A549 (cell line): ENCODE measurements at regions not wholly inside any gene's neighbourhood (a gene's known extent, or its start where the extent isn't known, plus 50 kb on each side); places are given as distances from the start of the nearest gene placed in this dataset.

Experiments used
- ATAC-seq, 2 experiments: fragments of 200-7000 bp in 1 of 2; fragments of >200 bp in 1 of 2; cut with Nextera tagmentation in 1 of 2; cut with Tn5 transposase in 1 of 2; 3 replicates each; pipeline versions ENCODE4 v1.8.0 to v1.9.1; 2018 to 2020; ENCODE audit warnings: mild to moderate bottlenecking in 1 of 2, moderate library complexity in 1 of 2
- CTCF ChIA-PET: fragments of 300-600 bp; sonication (Branson Sonifier 250); formaldehyde crosslinking; extraction: SDS; loops from one replicate; lab custom pipeline; 2021; ENCODE audit warnings: antibody characterized with exemption, inconsistent platforms; lab: Yijun Ruan, JAX
- POLR2A ChIA-PET: fragments of 350-600 bp; formaldehyde crosslinking; extraction: SDS; loops from one replicate; lab custom pipeline; 2021; ENCODE audit warnings: antibody characterized with exemption, inconsistent platforms; lab: Yijun Ruan, JAX
- DNase-seq, 2 experiments: peaks; one replicate each; pipeline versions ENCODE4 v3.0.0 to v3.0.0-alpha.2; 2011 to 2016; ENCODE audit warnings: low read depth in 1 of 2, low spot score in 1 of 2
- FAIRE-seq: peaks from 2 replicates; lab custom pipeline; 2011; peaks lifted over from hg19 to GRCh38; lab: Jason Lieb, UNC
- H3K27ac ChIP-seq, 2 experiments: fragments of >200 bp; sonication (Bioruptor Twin); formaldehyde crosslinking; 3 replicates each; pipeline ENCODE4 v1.5.1; 2016 to 2017
- H3K4me1 ChIP-seq: fragments of >200 bp; sonication (Bioruptor Twin); formaldehyde crosslinking; 3 replicates; pipeline ENCODE4 v1.6.1; 2016
- H3K4me2 ChIP-seq: fragments of >200 bp; sonication (Bioruptor Twin); formaldehyde crosslinking; 3 replicates; pipeline ENCODE4 v1.6.1; 2016
- H3K4me3 ChIP-seq: fragments of >200 bp; sonication (Bioruptor Twin); formaldehyde crosslinking; 3 replicates; pipeline ENCODE4 v1.5.1; 2016
- H3K9me3 ChIP-seq: fragments of >200 bp; sonication (Bioruptor Twin); formaldehyde crosslinking; 3 replicates; pipeline ENCODE4 v1.6.1; 2016
- EHF ChIP-seq: fragments of 250-450 bp; sonication (Bioruptor Pico); IDR thresholded peaks from 2 replicates; pipeline ENCODE4 v1.5.0; 2020; ENCODE audit warnings: mild to moderate bottlenecking
- EP300 ChIP-seq, 2 experiments: fragments of >200 bp; sonication (Bioruptor Twin); formaldehyde crosslinking; IDR thresholded peaks; 2 replicates in 1 of 2; 3 replicates in 1 of 2; pipeline ENCODE4 v1.6.1; 2016 to 2017
- FOSB ChIP-seq: fragments of 250-450 bp; sonication (Bioruptor Pico); IDR thresholded peaks from 2 replicates; pipeline ENCODE4 v1.5.0; 2020; ENCODE audit warnings: mild to moderate bottlenecking, moderate library complexity
- GATA3 ChIP-seq: IDR thresholded peaks from 2 replicates; pipeline ENCODE4 v1.6.1; 2012; ENCODE audit warnings: borderline replicate concordance
- HDAC2 ChIP-seq: fragments of 200-600 bp; sonication (generic); IDR thresholded peaks from 2 replicates; pipeline ENCODE4 v1.6.1; 2016
- JUN ChIP-seq, 2 experiments: fragments of >200 bp; sonication (Bioruptor Twin); formaldehyde crosslinking; IDR thresholded peaks; 2 replicates in 1 of 2; 3 replicates in 1 of 2; pipeline ENCODE4 v1.6.1; 2016 to 2017
- KDM5A ChIP-seq: fragments of 200-600 bp; sonication (generic); IDR thresholded peaks from 2 replicates; pipeline ENCODE4 v1.6.1; 2016; ENCODE audit warnings: antibody characterized with exemption, mild to moderate bottlenecking
- MAFK ChIP-seq: fragments of 450-650 bp; IDR thresholded peaks from 2 replicates; pipeline ENCODE4 v1.6.1; 2014; ENCODE audit not compliant: partially characterized antibody
- NR3C1 ChIP-seq: fragments of >200 bp; sonication (Bioruptor Twin); formaldehyde crosslinking; IDR thresholded peaks from 3 replicates; pipeline ENCODE4 v1.6.1; 2017
- PHF8 ChIP-seq: fragments of 200-600 bp; sonication (generic); IDR thresholded peaks from 2 replicates; pipeline ENCODE4 v1.6.1; 2016; ENCODE audit warnings: low read depth, mild to moderate bottlenecking, antibody characterized with exemption, moderate library complexity, borderline replicate concordance
- POLR2A ChIP-seq: IDR thresholded peaks from 2 replicates; pipeline ENCODE4 v1.6.1; 2012; ENCODE audit warnings: mild to moderate bottlenecking, low read length
- RAD21 ChIP-seq, 2 experiments: fragments of >200 bp in 1 of 2; sonication (Bioruptor Twin) in 1 of 2; formaldehyde crosslinking in 1 of 2; IDR thresholded peaks in 1 of 2; conservative IDR thresholded peaks in 1 of 2; 2 replicates in 1 of 2; 3 replicates in 1 of 2; pipeline ENCODE4 v1.6.1; 2012 to 2018; ENCODE audit warnings: inconsistent platforms in 1 of 2
- RARB ChIP-seq: fragments of 250-450 bp; sonication (Bioruptor Pico); IDR thresholded peaks from 2 replicates; pipeline ENCODE4 v1.8.0; 2021; ENCODE audit warnings: mild to moderate bottlenecking, moderate library complexity
- SMC3 ChIP-seq: fragments of >200 bp; sonication (Bioruptor Twin); formaldehyde crosslinking; IDR thresholded peaks from 3 replicates; pipeline ENCODE4 v1.6.1; 2018; ENCODE audit warnings: inconsistent platforms
- TFCP2L1 ChIP-seq: fragments of 250-450 bp; sonication (Bioruptor Pico); IDR thresholded peaks from 2 replicates; pipeline ENCODE4 v1.5.0; 2021; ENCODE audit warnings: mild to moderate bottlenecking
- ZFP36 ChIP-seq: fragments of 450-650 bp; IDR thresholded peaks from 2 replicates; pipeline ENCODE4 v1.6.1; 2014; ENCODE audit warnings: borderline replicate concordance; ENCODE audit not compliant: partially characterized antibody
- ZNF302 ChIP-seq: fragments of 250-450 bp; sonication (Bioruptor Pico); IDR thresholded peaks from 2 replicates; pipeline ENCODE4 v1.9.0; 2021; ENCODE audit warnings: inconsistent platforms, mild to moderate bottlenecking, moderate library complexity
- WGBS: methylation state at CpG from one replicate; pipeline ENCODE4 v1.1.6; 2017; ENCODE audit errors: missing lambda C conversion rate; 5-methylcytosine and 5-hydroxymethylcytosine counted together
- TF ChIP-seq, protein P1 (sequence below): fragments of 200-600 bp; sonication (generic); IDR thresholded peaks from 2 replicates; pipeline ENCODE4 v1.6.1; 2016; ENCODE audit warnings: antibody characterized with exemption, mild to moderate bottlenecking, moderate library complexity
- TF ChIP-seq, protein P2 (sequence below): IDR thresholded peaks from 2 replicates; pipeline ENCODE4 v1.6.1; 2012
- TF ChIP-seq, protein P3 (sequence below): fragments of 250-450 bp; sonication (Bioruptor Pico); IDR thresholded peaks from 2 replicates; pipeline ENCODE4 v1.5.0; 2020; ENCODE audit warnings: low read depth, mild to moderate bottlenecking, moderate library complexity
- TF ChIP-seq, protein P4 (sequence below): fragments of 150-350 bp; IDR thresholded peaks from 2 replicates; pipeline ENCODE4 v1.6.1; 2014; ENCODE audit warnings: low read depth, mild to moderate bottlenecking, low read length
- TF ChIP-seq, protein P5 (sequence below): IDR thresholded peaks from 2 replicates; pipeline ENCODE4 v1.6.1; 2012
- TF ChIP-seq, protein P6 (sequence below): fragments of >200 bp; sonication (Bioruptor Twin); formaldehyde crosslinking; IDR thresholded peaks from 3 replicates; pipeline ENCODE4 v1.5.1; 2016

DNA sequence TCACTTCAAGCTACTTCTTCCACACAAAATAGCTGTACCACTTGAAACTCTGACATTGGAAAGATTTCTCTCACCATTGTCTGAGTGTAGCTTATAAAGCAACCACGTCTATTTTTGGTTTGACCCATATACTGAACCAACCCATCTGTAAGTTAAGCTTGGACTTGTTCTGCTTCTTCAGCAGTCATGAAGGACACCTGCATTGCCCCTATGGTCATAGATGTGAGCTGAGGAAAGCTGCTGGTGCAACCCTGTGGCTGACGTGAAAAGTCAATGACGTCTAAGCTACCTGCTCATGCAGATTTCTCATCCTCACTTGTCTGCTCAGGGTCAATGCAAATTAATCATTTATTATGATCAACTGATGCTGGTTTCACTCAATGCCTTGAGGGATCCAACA is 417.4 kb downstream of the CETN3 start (continued):
- TF ChIP-seq, protein P1, sequence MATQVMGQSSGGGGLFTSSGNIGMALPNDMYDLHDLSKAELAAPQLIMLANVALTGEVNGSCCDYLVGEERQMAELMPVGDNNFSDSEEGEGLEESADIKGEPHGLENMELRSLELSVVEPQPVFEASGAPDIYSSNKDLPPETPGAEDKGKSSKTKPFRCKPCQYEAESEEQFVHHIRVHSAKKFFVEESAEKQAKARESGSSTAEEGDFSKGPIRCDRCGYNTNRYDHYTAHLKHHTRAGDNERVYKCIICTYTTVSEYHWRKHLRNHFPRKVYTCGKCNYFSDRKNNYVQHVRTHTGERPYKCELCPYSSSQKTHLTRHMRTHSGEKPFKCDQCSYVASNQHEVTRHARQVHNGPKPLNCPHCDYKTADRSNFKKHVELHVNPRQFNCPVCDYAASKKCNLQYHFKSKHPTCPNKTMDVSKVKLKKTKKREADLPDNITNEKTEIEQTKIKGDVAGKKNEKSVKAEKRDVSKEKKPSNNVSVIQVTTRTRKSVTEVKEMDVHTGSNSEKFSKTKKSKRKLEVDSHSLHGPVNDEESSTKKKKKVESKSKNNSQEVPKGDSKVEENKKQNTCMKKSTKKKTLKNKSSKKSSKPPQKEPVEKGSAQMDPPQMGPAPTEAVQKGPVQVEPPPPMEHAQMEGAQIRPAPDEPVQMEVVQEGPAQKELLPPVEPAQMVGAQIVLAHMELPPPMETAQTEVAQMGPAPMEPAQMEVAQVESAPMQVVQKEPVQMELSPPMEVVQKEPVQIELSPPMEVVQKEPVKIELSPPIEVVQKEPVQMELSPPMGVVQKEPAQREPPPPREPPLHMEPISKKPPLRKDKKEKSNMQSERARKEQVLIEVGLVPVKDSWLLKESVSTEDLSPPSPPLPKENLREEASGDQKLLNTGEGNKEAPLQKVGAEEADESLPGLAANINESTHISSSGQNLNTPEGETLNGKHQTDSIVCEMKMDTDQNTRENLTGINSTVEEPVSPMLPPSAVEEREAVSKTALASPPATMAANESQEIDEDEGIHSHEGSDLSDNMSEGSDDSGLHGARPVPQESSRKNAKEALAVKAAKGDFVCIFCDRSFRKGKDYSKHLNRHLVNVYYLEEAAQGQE: no peak

DNA sequence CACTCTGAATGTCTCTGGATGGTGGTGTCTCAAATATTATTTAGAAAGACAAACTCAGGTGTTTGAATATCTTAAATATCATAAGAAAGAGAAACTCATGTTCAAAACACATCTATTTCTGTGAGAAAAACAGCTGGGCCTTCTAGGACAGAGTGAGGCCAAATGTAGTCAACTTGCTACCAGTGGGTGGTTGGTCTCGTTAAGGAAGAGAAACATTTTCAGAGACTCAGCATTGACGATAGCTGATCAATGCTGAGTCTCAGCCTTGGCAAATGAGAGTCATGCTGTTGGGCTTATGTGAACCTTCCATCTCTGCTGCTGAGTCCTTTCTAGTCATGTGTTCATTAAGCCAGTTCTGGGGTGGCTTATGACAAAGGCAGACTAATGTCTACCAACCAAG is 418.0 kb downstream of the CETN3 start:
- WGBS: 15% methylated on average over 2 of the region's 2 CpGs
- no peaks in the 10 kb centered on the region for H3K4me1 ChIP-seq
- no peak for ATAC-seq
- FAIRE-seq: no peak
- no peak for DNase-seq
- no peak overlapping the region for H3K4me2 ChIP-seq
- no peak overlapping the region for H3K27ac ChIP-seq
- no peak overlapping the region for H3K4me3 ChIP-seq
- H3K9me3 ChIP-seq: no peaks in the 10 kb centered on the region
- CTCF ChIA-PET: no interaction called here
- POLR2A ChIA-PET: no interaction called here
- TF ChIP-seq, protein P2, sequence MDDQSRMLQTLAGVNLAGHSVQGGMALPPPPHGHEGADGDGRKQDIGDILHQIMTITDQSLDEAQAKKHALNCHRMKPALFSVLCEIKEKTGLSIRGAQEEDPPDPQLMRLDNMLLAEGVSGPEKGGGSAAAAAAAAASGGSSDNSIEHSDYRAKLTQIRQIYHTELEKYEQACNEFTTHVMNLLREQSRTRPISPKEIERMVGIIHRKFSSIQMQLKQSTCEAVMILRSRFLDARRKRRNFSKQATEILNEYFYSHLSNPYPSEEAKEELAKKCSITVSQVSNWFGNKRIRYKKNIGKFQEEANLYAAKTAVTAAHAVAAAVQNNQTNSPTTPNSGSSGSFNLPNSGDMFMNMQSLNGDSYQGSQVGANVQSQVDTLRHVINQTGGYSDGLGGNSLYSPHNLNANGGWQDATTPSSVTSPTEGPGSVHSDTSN: no peak
- TF ChIP-seq RAD21 (conservative IDR thresholded peaks at IDR 0.05 in 1 of 2, IDR thresholded peaks at IDR 0.05 in 1 of 2): no peak
- TF ChIP-seq PHF8: no peak
- TF ChIP-seq, protein P3, sequence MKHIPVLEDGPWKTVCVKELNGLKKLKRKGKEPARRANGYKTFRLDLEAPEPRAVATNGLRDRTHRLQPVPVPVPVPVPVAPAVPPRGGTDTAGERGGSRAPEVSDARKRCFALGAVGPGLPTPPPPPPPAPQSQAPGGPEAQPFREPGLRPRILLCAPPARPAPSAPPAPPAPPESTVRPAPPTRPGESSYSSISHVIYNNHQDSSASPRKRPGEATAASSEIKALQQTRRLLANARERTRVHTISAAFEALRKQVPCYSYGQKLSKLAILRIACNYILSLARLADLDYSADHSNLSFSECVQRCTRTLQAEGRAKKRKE (CRISPR knock-in tag): no peak
- TF ChIP-seq NR3C1: no peak
- TF ChIP-seq FOSB (CRISPR knock-in tag): no peak
- TF ChIP-seq GATA3: no peak
- TF ChIP-seq HDAC2: no peak

DNA sequence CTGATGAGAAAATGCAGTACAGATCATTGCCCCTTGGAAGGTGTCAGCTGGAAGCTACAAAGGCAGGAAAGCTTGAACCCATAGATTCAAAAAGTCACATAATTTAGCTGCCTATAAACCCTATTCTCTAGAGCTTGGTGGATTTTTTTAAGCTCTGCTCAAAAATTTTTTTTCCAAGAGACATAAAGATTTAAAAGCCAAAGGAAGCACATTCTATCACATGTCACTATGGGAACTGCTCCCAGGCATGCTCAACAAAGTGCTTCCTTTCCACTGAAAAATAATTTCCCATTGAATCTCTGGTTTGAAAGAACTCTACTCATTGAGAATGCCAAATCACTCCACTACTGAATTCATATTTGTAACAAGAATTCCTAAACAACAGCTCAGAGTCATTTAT is 419.8 kb downstream of the CETN3 start:
- no peaks in the 10 kb centered on the region for H3K9me3 ChIP-seq
- ChIA-PET POLR2A (no interaction called here), CTCF (interaction anchor here (0.6 kb wide), 1 partner anchor 26 kb away, joined by 3 read pairs; no protein-coding TSS in a partner anchor)
- TF ChIP-seq KDM5A: no peak
- TF ChIP-seq, protein P4, sequence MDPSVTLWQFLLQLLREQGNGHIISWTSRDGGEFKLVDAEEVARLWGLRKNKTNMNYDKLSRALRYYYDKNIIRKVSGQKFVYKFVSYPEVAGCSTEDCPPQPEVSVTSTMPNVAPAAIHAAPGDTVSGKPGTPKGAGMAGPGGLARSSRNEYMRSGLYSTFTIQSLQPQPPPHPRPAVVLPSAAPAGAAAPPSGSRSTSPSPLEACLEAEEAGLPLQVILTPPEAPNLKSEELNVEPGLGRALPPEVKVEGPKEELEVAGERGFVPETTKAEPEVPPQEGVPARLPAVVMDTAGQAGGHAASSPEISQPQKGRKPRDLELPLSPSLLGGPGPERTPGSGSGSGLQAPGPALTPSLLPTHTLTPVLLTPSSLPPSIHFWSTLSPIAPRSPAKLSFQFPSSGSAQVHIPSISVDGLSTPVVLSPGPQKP: no peak
- no peak for TF ChIP-seq HDAC2
- TF ChIP-seq, protein P5, sequence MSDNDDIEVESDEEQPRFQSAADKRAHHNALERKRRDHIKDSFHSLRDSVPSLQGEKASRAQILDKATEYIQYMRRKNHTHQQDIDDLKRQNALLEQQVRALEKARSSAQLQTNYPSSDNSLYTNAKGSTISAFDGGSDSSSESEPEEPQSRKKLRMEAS: no peak
- TF ChIP-seq ZNF302 (CRISPR knock-in tag): no peak
- FAIRE-seq (no peak), DNase-seq (no peak), ATAC-seq (no peak)
- no peak overlapping the region for H3K27ac ChIP-seq
- no peak overlapping the region for H3K4me2 ChIP-seq
- no peaks in the 10 kb centered on the region for H3K4me1 ChIP-seq
- H3K4me3 ChIP-seq: no peak overlapping the region

DNA sequence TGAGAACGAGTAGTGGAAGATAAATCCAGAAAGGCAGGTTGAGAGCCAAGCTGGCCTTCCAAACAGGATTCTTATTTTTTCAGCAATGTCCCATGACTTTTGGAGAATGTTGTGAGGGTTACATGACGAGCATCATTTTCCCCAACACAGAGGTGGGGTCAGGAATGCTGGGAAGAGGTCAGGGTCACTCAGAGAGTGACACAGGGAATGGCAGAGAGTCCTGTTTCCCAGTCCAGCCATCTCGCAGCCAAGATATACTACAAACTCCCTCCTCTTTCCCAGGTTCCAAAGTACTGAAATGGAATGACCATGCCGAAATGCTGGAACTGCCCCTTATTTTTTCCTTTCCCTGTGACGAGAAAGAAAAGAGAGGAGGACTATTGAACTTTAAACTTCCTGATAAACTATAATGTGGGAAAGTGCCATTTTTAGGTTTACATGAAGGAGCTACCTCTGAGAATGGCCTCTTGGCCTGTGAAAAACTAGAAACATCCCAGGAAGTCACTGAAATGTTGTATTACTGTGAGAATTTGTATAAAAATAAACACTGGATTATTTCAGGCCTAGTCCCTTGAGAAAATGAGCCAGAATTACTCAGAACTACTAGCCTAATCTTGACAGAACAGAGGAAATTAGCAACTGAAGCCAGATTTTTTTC is 420.4 kb downstream of the CETN3 start:
- TF ChIP-seq EP300 (IDR thresholded peaks at IDR 0.05) (no peak), ZFP36 (no peak), POLR2A (no peak), SMC3 (no peak), TFCP2L1 (no peak), EHF (CRISPR knock-in tag) (no peak), JUN (IDR thresholded peaks at IDR 0.05) (no peak), MAFK (no peak), ZNF302 (CRISPR knock-in tag) (no peak), RARB (CRISPR knock-in tag) (no peak)
- TF ChIP-seq, protein P6, sequence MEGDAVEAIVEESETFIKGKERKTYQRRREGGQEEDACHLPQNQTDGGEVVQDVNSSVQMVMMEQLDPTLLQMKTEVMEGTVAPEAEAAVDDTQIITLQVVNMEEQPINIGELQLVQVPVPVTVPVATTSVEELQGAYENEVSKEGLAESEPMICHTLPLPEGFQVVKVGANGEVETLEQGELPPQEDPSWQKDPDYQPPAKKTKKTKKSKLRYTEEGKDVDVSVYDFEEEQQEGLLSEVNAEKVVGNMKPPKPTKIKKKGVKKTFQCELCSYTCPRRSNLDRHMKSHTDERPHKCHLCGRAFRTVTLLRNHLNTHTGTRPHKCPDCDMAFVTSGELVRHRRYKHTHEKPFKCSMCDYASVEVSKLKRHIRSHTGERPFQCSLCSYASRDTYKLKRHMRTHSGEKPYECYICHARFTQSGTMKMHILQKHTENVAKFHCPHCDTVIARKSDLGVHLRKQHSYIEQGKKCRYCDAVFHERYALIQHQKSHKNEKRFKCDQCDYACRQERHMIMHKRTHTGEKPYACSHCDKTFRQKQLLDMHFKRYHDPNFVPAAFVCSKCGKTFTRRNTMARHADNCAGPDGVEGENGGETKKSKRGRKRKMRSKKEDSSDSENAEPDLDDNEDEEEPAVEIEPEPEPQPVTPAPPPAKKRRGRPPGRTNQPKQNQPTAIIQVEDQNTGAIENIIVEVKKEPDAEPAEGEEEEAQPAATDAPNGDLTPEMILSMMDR: no peak
- TF ChIP-seq, protein P5: no peak
- no peak for DNase-seq
- no peak overlapping the region for H3K27ac ChIP-seq
- no peaks in the 10 kb centered on the region for H3K9me3 ChIP-seq
- 7% methylated on average over 5 of the region's 5 CpGs for WGBS
- no peak for ATAC-seq
- CTCF ChIA-PET: no interaction called here
- FAIRE-seq: no peak
- no peak overlapping the region for H3K4me3 ChIP-seq
- H3K4me1 ChIP-seq: no peaks in the 10 kb centered on the region
- POLR2A ChIA-PET: no interaction called here
- H3K4me2 ChIP-seq: no peak overlapping the region
